NCI-H774 (cell line): ENCODE measurements at regions not wholly inside any gene's neighbourhood (a gene's known extent, or its start where the extent isn't known, plus 50 kb on each side); places are given as distances from the start of the nearest gene placed in this dataset.

Experiments used
- DNase-seq: peaks from one replicate; lab custom pipeline; 2025; lab: John Stamatoyannopoulos, UW

- DNase-seq: no peak
Observed at GRCh38 chr1:30405631-30406212, 317.7 kb downstream of the MATN1 start.

- no peak for DNase-seq
Observed at GRCh38 chr1:30405081-30405480, 318.3 kb downstream of the MATN1 start.

GRCh38 chr1:30404341-30404740 lies 319.0 kb downstream of the MATN1 start:
- DNase-seq: no peak

- DNase-seq: no peak
Observed at GRCh38 chr1:30403726-30404125, 319.7 kb downstream of the MATN1 start.

GRCh38 chr1:30403061-30403645 lies 320.2 kb downstream of the MATN1 start:
- DNase-seq: no peak

GRCh38 chr1:30402031-30402430 lies 321.4 kb downstream of the MATN1 start:
- DNase-seq: no peak

GRCh38 chr1:30400507-30400906 lies 322.9 kb downstream of the MATN1 start:
- DNase-seq: no peak

- DNase-seq: no peak
Observed at GRCh38 chr1:30399026-30399425, 324.4 kb downstream of the MATN1 start.

GRCh38 chr1:30397576-30397975 lies 325.8 kb downstream of the MATN1 start:
- DNase-seq: no peak

- DNase-seq: no peak
Observed at GRCh38 chr1:30395631-30396030, 327.8 kb downstream of the MATN1 start.

GRCh38 chr1:30388386-30388785 lies 335.0 kb downstream of the MATN1 start:
- DNase-seq: no peak

GRCh38 chr1:30386156-30386926 lies 337.0 kb downstream of the MATN1 start:
- DNase-seq: no peak

GRCh38 chr1:30385246-30385995 lies 338.0 kb downstream of the MATN1 start:
- no peak for DNase-seq

- no peak for DNase-seq
Observed at GRCh38 chr1:30384286-30385245, 338.8 kb downstream of the MATN1 start.

- no peak for DNase-seq
Observed at GRCh38 chr1:30383221-30383711, 340.1 kb downstream of the MATN1 start.

GRCh38 chr1:30382496-30382895 lies 340.9 kb downstream of the MATN1 start:
- no peak for DNase-seq

- DNase-seq: no peak
Observed at GRCh38 chr1:30381671-30382365, 341.6 kb downstream of the MATN1 start.

GRCh38 chr1:30381266-30381665 lies 342.1 kb downstream of the MATN1 start:
- DNase-seq: no peak

- no peak for DNase-seq
Observed at GRCh38 chr1:30380625-30380984, 342.8 kb downstream of the MATN1 start.

- no peak for DNase-seq
Observed at GRCh38 chr1:30379684-30380624, 343.4 kb downstream of the MATN1 start.
